ENCODE measurements at regions not wholly inside any gene's neighbourhood (a gene's known extent, or its start where the extent isn't known, plus 50 kb on each side); places are given as distances from the start of the nearest gene placed in this dataset.

DNA sequence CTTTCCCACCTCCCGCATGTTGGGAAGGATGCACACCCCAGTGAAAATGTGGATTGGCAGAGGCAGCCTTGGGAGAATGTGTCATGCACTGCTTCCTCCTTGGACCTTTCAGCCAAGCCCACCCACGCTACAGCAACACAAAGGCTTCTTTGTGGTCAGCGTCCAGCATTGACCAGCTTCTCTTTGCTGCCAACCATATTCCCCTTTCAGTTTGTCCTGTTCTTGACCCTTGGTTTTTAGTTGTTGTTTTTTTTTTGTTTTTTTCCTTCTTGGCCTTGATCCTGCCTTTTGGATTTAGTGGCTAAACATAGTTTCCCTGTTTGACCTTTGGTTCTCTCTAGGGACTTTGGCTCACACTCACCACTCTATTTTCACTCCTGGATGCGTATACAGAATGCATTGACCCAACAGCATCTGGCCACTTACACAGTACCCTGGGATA lies 573.6 kb downstream of the INSC start:
- H3K27me3 Mint-ChIP-seq, result no peaks in the 10 kb centered on the region
- H3K36me3 Mint-ChIP-seq, result no peaks in the 10 kb centered on the region
- H3K9me3 Mint-ChIP-seq, result peaks cover 22% of the 10 kb centered on the region
- no peak for DNase-seq (ENCODE audit: extremely low spot score, unreplicated experiment)
- no peak overlapping the region for H3K27ac Mint-ChIP-seq
- H3K4me3 Mint-ChIP-seq, result no peak overlapping the region
- H3K4me1 Mint-ChIP-seq (ENCODE audit: unreplicated experiment), result peaks cover 15% of the 10 kb centered on the region
- TF ChIP-seq CTCF (conservative IDR thresholded peaks at IDR 0.05), result no peak

DNA sequence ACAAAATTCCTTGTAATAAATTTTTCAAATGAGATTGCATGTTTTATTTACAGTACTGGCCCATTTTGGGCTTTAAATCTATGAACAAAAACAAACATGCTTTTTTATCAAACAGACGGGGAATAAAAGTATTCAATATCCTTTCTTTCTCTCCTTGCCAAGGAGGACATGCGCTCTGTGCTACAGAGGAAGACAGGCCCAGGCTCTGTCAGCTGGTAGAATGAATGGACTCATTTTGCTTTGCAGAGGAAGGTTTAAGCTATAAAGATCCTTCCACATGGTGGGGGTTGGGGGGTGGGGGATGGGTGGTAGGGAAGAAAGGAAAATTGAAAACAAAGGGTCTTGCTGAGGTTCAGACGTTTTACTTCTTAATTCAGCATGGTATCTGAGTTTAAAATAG lies 575.6 kb downstream of the INSC start:
- Mint-ChIP-seq H3K36me3 (no peaks in the 10 kb centered on the region), H3K4me3 (no peak overlapping the region), H3K9me3 (peaks cover 21% of the 10 kb centered on the region), H3K4me1 (ENCODE audit: unreplicated experiment) (peaks cover 11% of the 10 kb centered on the region), H3K27me3 (peaks cover under 1% of the 10 kb centered on the region), H3K27ac (no peak overlapping the region)
- no peak for DNase-seq (ENCODE audit: extremely low spot score, unreplicated experiment)
- TF ChIP-seq CTCF (conservative IDR thresholded peaks at IDR 0.05), result no peak

DNA sequence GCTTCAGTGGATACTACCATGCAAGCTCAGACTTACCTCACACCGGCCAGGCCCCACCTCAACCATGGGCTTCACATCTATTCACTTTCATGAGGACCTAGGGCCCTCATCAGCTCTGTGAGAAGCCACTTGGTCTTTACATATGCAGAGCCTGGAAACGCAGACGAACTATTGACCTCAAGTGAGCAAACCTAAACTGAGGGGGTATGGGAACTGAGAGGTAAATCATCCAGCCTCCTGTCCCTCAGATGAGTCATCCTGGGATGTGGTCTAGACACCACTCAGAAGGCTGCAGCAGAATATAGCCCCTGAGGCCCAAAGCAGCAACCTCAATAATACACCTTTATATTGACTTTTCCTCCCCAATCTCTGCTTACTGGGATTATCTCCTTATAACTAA lies 578.0 kb downstream of the INSC start:
- DNase-seq (ENCODE audit: extremely low spot score, unreplicated experiment), result no peak
- H3K27ac Mint-ChIP-seq, result no peak overlapping the region
- no peak overlapping the region for H3K4me3 Mint-ChIP-seq
- no peaks in the 10 kb centered on the region for H3K36me3 Mint-ChIP-seq
- H3K4me1 Mint-ChIP-seq (ENCODE audit: unreplicated experiment), result peaks cover 7% of the 10 kb centered on the region
- peaks cover 17% of the 10 kb centered on the region for H3K9me3 Mint-ChIP-seq
- TF ChIP-seq CTCF (conservative IDR thresholded peaks at IDR 0.05), result no peak
- peaks cover 3% of the 10 kb centered on the region for H3K27me3 Mint-ChIP-seq

DNA sequence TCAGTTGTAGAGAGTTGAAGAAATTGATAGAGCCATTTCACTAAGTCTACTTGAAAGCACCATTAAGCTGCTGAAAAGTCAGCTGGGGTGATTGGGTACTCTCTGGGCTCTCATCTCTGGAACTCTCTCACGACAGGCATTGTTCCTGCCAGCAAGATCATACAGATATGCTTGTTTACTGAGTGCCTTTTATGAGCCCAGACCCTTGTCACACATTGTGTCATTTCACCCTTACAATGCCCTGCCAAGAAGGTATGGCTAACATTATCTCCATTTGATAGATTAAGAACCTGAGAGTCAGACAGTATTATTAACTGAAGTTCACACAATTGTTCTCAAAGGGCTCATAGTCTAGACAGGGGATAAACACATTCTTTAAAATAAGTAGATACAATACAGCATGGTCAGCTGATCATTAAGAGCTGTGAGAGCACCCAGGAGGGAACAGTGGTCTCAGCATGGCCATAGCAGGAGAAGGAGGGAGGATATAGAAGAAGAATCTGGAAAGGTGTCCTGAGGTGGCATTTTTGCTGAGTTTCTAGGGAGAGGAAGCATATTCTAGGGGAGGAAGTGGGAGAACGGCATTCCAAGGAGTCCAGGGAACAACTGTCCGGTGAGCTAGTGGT lies 580.5 kb downstream of the INSC start:
- H3K36me3 Mint-ChIP-seq, result no peaks in the 10 kb centered on the region
- no peak overlapping the region for H3K27ac Mint-ChIP-seq
- peaks cover 11% of the 10 kb centered on the region for H3K9me3 Mint-ChIP-seq
- no peak for DNase-seq (ENCODE audit: extremely low spot score, unreplicated experiment)
- TF ChIP-seq CTCF (conservative IDR thresholded peaks at IDR 0.05), result no peak
- H3K4me1 Mint-ChIP-seq (ENCODE audit: unreplicated experiment), result no peaks in the 10 kb centered on the region
- no peak overlapping the region for H3K4me3 Mint-ChIP-seq
- peaks cover 3% of the 10 kb centered on the region for H3K27me3 Mint-ChIP-seq

GRCh38 chr11:15696069-15696468 lies 581.3 kb downstream of the INSC start:
- no peaks in the 10 kb centered on the region for H3K36me3 Mint-ChIP-seq
- H3K27me3 Mint-ChIP-seq, result peaks cover 3% of the 10 kb centered on the region
- DNase-seq (ENCODE audit: extremely low spot score, unreplicated experiment), result no peak
- H3K4me1 Mint-ChIP-seq (ENCODE audit: unreplicated experiment), result no peaks in the 10 kb centered on the region
- no peak overlapping the region for H3K27ac Mint-ChIP-seq
- no peak for TF ChIP-seq CTCF (conservative IDR thresholded peaks at IDR 0.05)
- peaks cover 11% of the 10 kb centered on the region for H3K9me3 Mint-ChIP-seq
- no peak overlapping the region for H3K4me3 Mint-ChIP-seq

Data from type B pancreatic cell (in vitro differentiated cells).